DOHH2 (cell line): ENCODE measurements at regions not wholly inside any gene's neighbourhood (a gene's known extent, or its start where the extent isn't known, plus 50 kb on each side); places are given as distances from the start of the nearest gene placed in this dataset.

ENCODE experiments used
- EZH2phosphoT487 ChIP-seq: fragments of 200-600 bp; sonication (generic); IDR thresholded peaks from 2 replicates; pipeline ENCODE4 v1.6.1; 2017; ENCODE audit warnings: borderline replicate concordance, mild to moderate bottlenecking, antibody characterized with exemption, low read length, moderate library complexity, mixed read lengths
- TF ChIP-seq, protein P1 (sequence below): fragments of 200-600 bp; sonication (generic); IDR thresholded peaks from one replicate; pipeline ENCODE4 v1.5.1; 2014; ENCODE audit warnings: antibody characterized with exemption, mild to moderate bottlenecking, low read depth, low read length; ENCODE audit not compliant: poor library complexity, severe bottlenecking

- TF ChIP-seq, protein P1, sequence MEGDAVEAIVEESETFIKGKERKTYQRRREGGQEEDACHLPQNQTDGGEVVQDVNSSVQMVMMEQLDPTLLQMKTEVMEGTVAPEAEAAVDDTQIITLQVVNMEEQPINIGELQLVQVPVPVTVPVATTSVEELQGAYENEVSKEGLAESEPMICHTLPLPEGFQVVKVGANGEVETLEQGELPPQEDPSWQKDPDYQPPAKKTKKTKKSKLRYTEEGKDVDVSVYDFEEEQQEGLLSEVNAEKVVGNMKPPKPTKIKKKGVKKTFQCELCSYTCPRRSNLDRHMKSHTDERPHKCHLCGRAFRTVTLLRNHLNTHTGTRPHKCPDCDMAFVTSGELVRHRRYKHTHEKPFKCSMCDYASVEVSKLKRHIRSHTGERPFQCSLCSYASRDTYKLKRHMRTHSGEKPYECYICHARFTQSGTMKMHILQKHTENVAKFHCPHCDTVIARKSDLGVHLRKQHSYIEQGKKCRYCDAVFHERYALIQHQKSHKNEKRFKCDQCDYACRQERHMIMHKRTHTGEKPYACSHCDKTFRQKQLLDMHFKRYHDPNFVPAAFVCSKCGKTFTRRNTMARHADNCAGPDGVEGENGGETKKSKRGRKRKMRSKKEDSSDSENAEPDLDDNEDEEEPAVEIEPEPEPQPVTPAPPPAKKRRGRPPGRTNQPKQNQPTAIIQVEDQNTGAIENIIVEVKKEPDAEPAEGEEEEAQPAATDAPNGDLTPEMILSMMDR = no peak
- TF ChIP-seq EZH2phosphoT487 = no peak
Observed at GRCh38 chr22:19593991-19594569, 69.9 kb upstream of the CLDN5 start.
